HCT116 (cell line): ENCODE measurements at regions not wholly inside any gene's neighbourhood (a gene's known extent, or its start where the extent isn't known, plus 50 kb on each side); places are given as distances from the start of the nearest gene placed in this dataset.

ENCODE experiments used
- ATAC-seq: fragments of 200-7000 bp; cut with Tn5 transposase; 2 replicates; pipeline ENCODE4 v1.9.1; 2020; ENCODE audit warnings: mild to moderate bottlenecking, moderate library complexity
- BruUV-seq: library from RNA; stranded (reverse); fragments of 400-500 nt; replicated peaks from 2 replicates; lab custom pipeline; 2021; lab: Mats Ljungman, UMichigan
- CTCF ChIA-PET: fragments of 300-600 bp; sonication (Branson Sonifier 250); formaldehyde crosslinking; loops from one replicate; lab custom pipeline; 2021; ENCODE audit warnings: antibody characterized with exemption; lab: Charles Lee
- POLR2A ChIA-PET: fragments of 300-600, 350-600 bp; sonication (Branson Sonifier 250); formaldehyde crosslinking; loops from one replicate; lab custom pipeline; 2021; ENCODE audit warnings: antibody characterized with exemption; lab: Charles Lee
- RAD21 ChIA-PET, 2 experiments: fragments of 300-600 bp; sonication (Branson Sonifier 250); formaldehyde crosslinking; loops; one replicate each; lab custom pipeline; 2023; ENCODE audit warnings: low total read pairs in 2 of 2; ENCODE audit not compliant: uncharacterized antibody in 2 of 2, unreplicated experiment in 2 of 2, low non-redundant PET in 1 of 2; lab: Charles Lee
- DNase-seq: peaks from one replicate; pipeline ENCODE4 v3.0.0-alpha.2; 2010; ENCODE audit warnings: low read depth, low spot score
- H2AFZ ChIP-seq: fragments of 200-600 bp; shearing (Covaris generic), sonication (generic); 2 replicates; pipeline ENCODE4 v1.6.1; 2017; ENCODE audit warnings: low read depth, mixed run types, mixed read lengths, antibody characterized with exemption, low read length; ENCODE audit not compliant: poor library complexity, severe bottlenecking
- H3K27ac ChIP-seq: 2 replicates; pipeline ENCODE4 v1.5.1; 2012; ENCODE audit warnings: low read depth, low read length
- H3K27me3 ChIP-seq: fragments of 200-600 bp; sonication (generic); 2 replicates; pipeline ENCODE4 v1.6.1; 2016; ENCODE audit warnings: mixed run types, low read length, mixed read lengths; ENCODE audit not compliant: insufficient read depth
- H3K36me3 ChIP-seq, 2 experiments: fragments of 200-500 bp in 1 of 2; fragments of 200-600 bp in 1 of 2; sonication (Bioruptor generic) in 1 of 2; sonication (generic) in 1 of 2; 2 replicates each; pipeline versions ENCODE4 v1.5.1 to v1.6.1; 2014 to 2016; ENCODE audit warnings: low read length in 2 of 2, inconsistent platforms in 1 of 2, mixed read lengths in 1 of 2, mixed run types in 1 of 2; ENCODE audit not compliant: insufficient read depth in 2 of 2, control insufficient read depth in 1 of 2
- H3K4me1 ChIP-seq, 2 experiments: fragments of 200-600 bp in 1 of 2; sonication (generic) in 1 of 2; 2 replicates each; pipeline versions ENCODE4 v1.5.1 to v1.6.1; 2012 to 2017; ENCODE audit warnings: low read length in 2 of 2, inconsistent platforms in 1 of 2, mild to moderate bottlenecking in 1 of 2, mixed read lengths in 1 of 2, mixed run types in 1 of 2, moderate library complexity in 1 of 2; ENCODE audit not compliant: insufficient read depth in 2 of 2, control insufficient read depth in 1 of 2
- H3K4me2 ChIP-seq: fragments of 200-600 bp; sonication (generic); 2 replicates; pipeline ENCODE4 v1.6.1; 2017; ENCODE audit warnings: mixed run types, low read length, mixed read lengths
- H3K4me3 ChIP-seq, 2 experiments: fragments of 200-600 bp in 1 of 2; sonication (generic) in 1 of 2; replicated peaks in 1 of 2; 2 replicates each; pipeline ENCODE4 v1.5.1; 2011 to 2016; ENCODE audit warnings: low read length in 2 of 2, control low read depth in 1 of 2, low read depth in 1 of 2, mild to moderate bottlenecking in 1 of 2, mixed read lengths in 1 of 2, mixed run types in 1 of 2
- H3K79me2 ChIP-seq: fragments of 200-600 bp; sonication (generic); 2 replicates; pipeline ENCODE4 v1.6.1; 2017; ENCODE audit warnings: mild to moderate bottlenecking, mixed run types, low read length, moderate library complexity, mixed read lengths; ENCODE audit not compliant: insufficient read depth
- H3K9ac ChIP-seq: fragments of 200-600 bp; sonication (generic); 2 replicates; pipeline ENCODE4 v1.6.1; 2016; ENCODE audit warnings: low read length, mixed read lengths
- H3K9me2 ChIP-seq: fragments of 200-600 bp; sonication (generic), shearing (Covaris generic); 2 replicates; pipeline ENCODE4 v1.6.1; 2017; ENCODE audit warnings: mixed run types, mild to moderate bottlenecking, moderate library complexity; ENCODE audit not compliant: insufficient read depth
- H3K9me3 ChIP-seq, 2 experiments: fragments of 200-500 bp in 1 of 2; fragments of 200-600 bp in 1 of 2; sonication (Bioruptor generic) in 1 of 2; sonication (generic) in 1 of 2; 2 replicates each; pipeline ENCODE4 v1.6.1; 2014 to 2017; ENCODE audit warnings: low read length in 2 of 2, mixed read lengths in 2 of 2, inconsistent platforms in 1 of 2, low read depth in 1 of 2, mild to moderate bottlenecking in 1 of 2, mixed run types in 1 of 2, moderate library complexity in 1 of 2; ENCODE audit not compliant: control insufficient read depth in 1 of 2, insufficient read depth in 1 of 2
- H4K20me1 ChIP-seq: fragments of 200-600 bp; sonication (generic), shearing (Covaris generic); 2 replicates; pipeline ENCODE4 v1.6.1; 2017; ENCODE audit warnings: mixed run types, mild to moderate bottlenecking, moderate library complexity; ENCODE audit not compliant: insufficient read depth
- ATF3 ChIP-seq: IDR thresholded peaks from 2 replicates; pipeline ENCODE4 v1.6.1; 2012
- CBX3 ChIP-seq: IDR thresholded peaks from 2 replicates; pipeline ENCODE4 v1.6.1; 2012; ENCODE audit warnings: low read depth
- CEBPB ChIP-seq: IDR thresholded peaks from 2 replicates; pipeline ENCODE4 v1.6.1; 2012; ENCODE audit warnings: low read depth
- CTCF ChIP-seq, 3 experiments: fragments of 200-600 bp in 1 of 3; sonication (generic) in 1 of 3; IDR thresholded peaks in 2 of 3; conservative IDR thresholded peaks in 1 of 3; 2 replicates each; pipeline ENCODE4 v1.5.1; 2012 to 2017; ENCODE audit warnings: low read depth in 2 of 3, low read length in 2 of 3, antibody characterized with exemption in 1 of 3, borderline replicate concordance in 1 of 3, control low read depth in 1 of 3, mild to moderate bottlenecking in 1 of 3, mixed read lengths in 1 of 3, mixed run types in 1 of 3, moderate library complexity in 1 of 3; ENCODE audit not compliant: insufficient read depth in 1 of 3
- EGR1 ChIP-seq: IDR thresholded peaks from 2 replicates; pipeline ENCODE4 v1.6.1; 2012; ENCODE audit warnings: low read depth
- ELF1 ChIP-seq: IDR thresholded peaks from 2 replicates; pipeline ENCODE4 v1.6.1; 2012; ENCODE audit warnings: low read depth, borderline replicate concordance
- EZH2 ChIP-seq: fragments of 200-600 bp; sonication (generic); IDR thresholded peaks from 2 replicates; pipeline ENCODE4 v1.6.1; 2017; ENCODE audit warnings: antibody characterized with exemption, mixed run types
- EZH2phosphoT487 ChIP-seq: fragments of 200-600 bp; IDR thresholded peaks from 2 replicates; pipeline ENCODE4 v1.6.1; 2018; ENCODE audit warnings: antibody characterized with exemption, borderline replicate concordance
- JUND ChIP-seq: IDR thresholded peaks from 2 replicates; pipeline ENCODE4 v1.6.1; 2012
- POLR2A ChIP-seq: IDR thresholded peaks from 2 replicates; pipeline ENCODE4 v1.7.0; 2011; ENCODE audit warnings: borderline replicate concordance; ENCODE audit not compliant: insufficient read depth, insufficient read length; ENCODE audit errors: extremely low read depth
- POLR2AphosphoS5 ChIP-seq: IDR thresholded peaks from 2 replicates; pipeline ENCODE4 v1.6.1; 2011; ENCODE audit warnings: mild to moderate bottlenecking, low read depth, low read length, moderate library complexity
- RAD21 ChIP-seq: IDR thresholded peaks from 2 replicates; pipeline ENCODE4 v1.6.1; 2012; ENCODE audit warnings: low read depth, mild to moderate bottlenecking
- SIN3A ChIP-seq: IDR thresholded peaks from 2 replicates; pipeline ENCODE4 v1.6.1; 2012; ENCODE audit warnings: low read depth
- SP1 ChIP-seq: IDR thresholded peaks from 2 replicates; pipeline ENCODE4 v1.6.1; 2012; ENCODE audit warnings: low read depth
- SRF ChIP-seq: IDR thresholded peaks from 2 replicates; pipeline ENCODE4 v1.6.1; 2012; ENCODE audit warnings: low read depth
- TCF7L2 ChIP-seq: IDR thresholded peaks from 2 replicates; pipeline ENCODE4 v1.7.0; 2011; ENCODE audit warnings: borderline replicate concordance, inconsistent platforms; ENCODE audit not compliant: insufficient read depth, insufficient read length; ENCODE audit errors: extremely low read depth
- YY1 ChIP-seq: IDR thresholded peaks from 2 replicates; pipeline ENCODE4 v1.6.1; 2011; ENCODE audit warnings: low read length, low read depth, moderate library complexity, mild to moderate bottlenecking; ENCODE audit not compliant: insufficient replicate concordance; ENCODE audit errors: extremely low read depth
- ZBTB33 ChIP-seq: IDR thresholded peaks from 2 replicates; pipeline ENCODE4 v1.6.1; 2011; ENCODE audit warnings: mild to moderate bottlenecking, low read length, moderate library complexity; ENCODE audit not compliant: insufficient replicate concordance; ENCODE audit errors: extremely low read depth
- ZNF274 ChIP-seq: fragments of 200-500 bp; sonication (Bioruptor generic); IDR thresholded peaks from 2 replicates; pipeline ENCODE4 v1.6.1; 2014; ENCODE audit warnings: mild to moderate bottlenecking, low read depth, low read length, inconsistent platforms
- intact Hi-C: fragments of 100-400 bp; cut with micrococcal nuclease; formaldehyde crosslinking; loops from 2 replicates; pipeline ENCODE4 v1.10.0; 2022

GRCh38 chr5:158145827-158146226 is 286.9 kb upstream of the CLINT1 start:
- no peaks in the 10 kb centered on the region for H3K9me3 ChIP-seq
- BruUV-seq, result no TSS peak
- H3K27me3 ChIP-seq, result peaks cover 47% of the 10 kb centered on the region
- no peaks in the 10 kb centered on the region for H3K4me1 ChIP-seq
- no peaks in the 10 kb centered on the region for H3K36me3 ChIP-seq
- H3K4me3 ChIP-seq, result no peak overlapping the region
- H2AFZ ChIP-seq, result no peak overlapping the region
- no peaks in the 10 kb centered on the region for H3K79me2 ChIP-seq
- H3K27ac ChIP-seq, result no peak overlapping the region
- H3K4me2 ChIP-seq, result no peak overlapping the region
- no peak for TF ChIP-seq SIN3A
- TF ChIP-seq ZNF274, result no peak
- no peak for TF ChIP-seq ZBTB33
- no peak for TF ChIP-seq EGR1
- no peak for TF ChIP-seq SRF
- TF ChIP-seq RAD21, result no peak
- TF ChIP-seq ELF1, result no peak
- no peak for TF ChIP-seq EZH2
- no peak for TF ChIP-seq CEBPB
- no peak for TF ChIP-seq JUND
- no peak for TF ChIP-seq ATF3
- TF ChIP-seq YY1, result no peak
- no peak for TF ChIP-seq CTCF (IDR thresholded peaks at IDR 0.05 in 2 of 3, conservative IDR thresholded peaks at IDR 0.05 in 1 of 3; ENCODE audit: borderline replicate concordance in 1 of 3, insufficient read depth in 1 of 3, low read depth in 2 of 3, low read length in 2 of 3)
- TF ChIP-seq POLR2AphosphoS5, result no peak
- no peak for TF ChIP-seq SP1
- no peak for TF ChIP-seq TCF7L2
- TF ChIP-seq CBX3, result no peak
- TF ChIP-seq EZH2phosphoT487, result no peak
- TF ChIP-seq POLR2A, result no peak
- ChIA-PET POLR2A (no interaction called here), CTCF (no interaction called here), RAD21 (no interaction called here)
- H3K9ac ChIP-seq, result no peak overlapping the region
- no peak for DNase-seq
- ATAC-seq, result no peak
- no peaks in the 10 kb centered on the region for H3K9me2 ChIP-seq
- H4K20me1 ChIP-seq, result no peaks in the 10 kb centered on the region
- intact Hi-C loops, result no loop called here
